BJ (cell line): ENCODE measurements at regions not wholly inside any gene's neighbourhood (a gene's known extent, or its start where the extent isn't known, plus 50 kb on each side); places are given as distances from the start of the nearest gene placed in this dataset.

Source experiments
- CTCF ChIA-PET: fragments of 350-600 bp; formaldehyde crosslinking; extraction: SDS; loops from one replicate; lab custom pipeline; 2021; ENCODE audit warnings: antibody characterized with exemption, inconsistent platforms; lab: Yijun Ruan, JAX
- POLR2A ChIA-PET: fragments of 300-600 bp; sonication (Branson Sonifier 250); formaldehyde crosslinking; extraction: SDS; loops from one replicate; lab custom pipeline; 2021; ENCODE audit warnings: antibody characterized with exemption; lab: Charles Lee
- DNase-seq: peaks from one replicate; pipeline ENCODE4 v3.0.0-alpha.2; 2011; ENCODE audit warnings: low read depth
- H3K27me3 ChIP-seq: 2 replicates; pipeline ENCODE4 v1.6.0; 2011; ENCODE audit warnings: low read length; ENCODE audit not compliant: control insufficient read depth, insufficient read depth
- H3K36me3 ChIP-seq: 2 replicates; pipeline ENCODE4 v1.5.1; 2011; ENCODE audit warnings: low read length; ENCODE audit not compliant: control insufficient read depth, insufficient read depth
- H3K4me3 ChIP-seq: 2 replicates; pipeline ENCODE4 v1.5.1; 2011; ENCODE audit warnings: low read depth, mild to moderate bottlenecking, control low read depth, low read length
- TF ChIP-seq, protein P1 (sequence below): IDR thresholded peaks from 2 replicates; pipeline ENCODE4 v1.5.1; 2011; ENCODE audit warnings: low read depth, mild to moderate bottlenecking, control low read depth, inconsistent platforms, low read length, moderate library complexity; ENCODE audit not compliant: insufficient read depth

DNA sequence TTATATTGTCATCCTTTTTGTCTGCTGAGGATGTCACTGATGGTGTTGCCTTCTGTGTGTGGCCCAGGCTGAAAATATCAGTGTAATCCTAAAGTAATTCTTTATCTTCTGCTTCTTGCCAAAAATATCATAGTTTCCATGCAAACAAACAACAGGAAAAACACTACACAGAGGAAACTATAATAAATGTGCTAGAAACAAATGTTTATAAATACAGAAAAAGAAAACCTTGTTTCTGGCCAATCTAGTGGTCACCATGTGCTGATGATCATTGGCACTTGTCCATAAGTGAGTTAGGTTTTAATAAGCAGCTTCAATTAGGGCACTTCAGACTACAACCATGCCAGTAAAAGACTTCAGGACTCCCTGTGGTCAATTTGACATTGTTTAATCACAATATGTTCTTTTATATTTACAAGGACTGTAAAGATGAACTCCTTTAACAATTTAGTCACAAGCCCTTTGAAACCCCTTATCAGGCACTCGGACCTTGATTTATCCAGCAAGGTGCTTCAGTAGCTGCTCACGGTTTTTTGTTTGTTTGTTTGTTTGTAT lies 124.8 kb downstream of the TMTC3 start:
- H3K27me3 ChIP-seq, result no peaks in the 10 kb centered on the region
- H3K36me3 ChIP-seq, result no peaks in the 10 kb centered on the region
- H3K4me3 ChIP-seq, result no peak overlapping the region
- peak; percentile 15 for DNase-seq
- TF ChIP-seq, protein P1, sequence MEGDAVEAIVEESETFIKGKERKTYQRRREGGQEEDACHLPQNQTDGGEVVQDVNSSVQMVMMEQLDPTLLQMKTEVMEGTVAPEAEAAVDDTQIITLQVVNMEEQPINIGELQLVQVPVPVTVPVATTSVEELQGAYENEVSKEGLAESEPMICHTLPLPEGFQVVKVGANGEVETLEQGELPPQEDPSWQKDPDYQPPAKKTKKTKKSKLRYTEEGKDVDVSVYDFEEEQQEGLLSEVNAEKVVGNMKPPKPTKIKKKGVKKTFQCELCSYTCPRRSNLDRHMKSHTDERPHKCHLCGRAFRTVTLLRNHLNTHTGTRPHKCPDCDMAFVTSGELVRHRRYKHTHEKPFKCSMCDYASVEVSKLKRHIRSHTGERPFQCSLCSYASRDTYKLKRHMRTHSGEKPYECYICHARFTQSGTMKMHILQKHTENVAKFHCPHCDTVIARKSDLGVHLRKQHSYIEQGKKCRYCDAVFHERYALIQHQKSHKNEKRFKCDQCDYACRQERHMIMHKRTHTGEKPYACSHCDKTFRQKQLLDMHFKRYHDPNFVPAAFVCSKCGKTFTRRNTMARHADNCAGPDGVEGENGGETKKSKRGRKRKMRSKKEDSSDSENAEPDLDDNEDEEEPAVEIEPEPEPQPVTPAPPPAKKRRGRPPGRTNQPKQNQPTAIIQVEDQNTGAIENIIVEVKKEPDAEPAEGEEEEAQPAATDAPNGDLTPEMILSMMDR, result no peak
- CTCF ChIA-PET, result no interaction called here
- POLR2A ChIA-PET, result no interaction called here

DNA sequence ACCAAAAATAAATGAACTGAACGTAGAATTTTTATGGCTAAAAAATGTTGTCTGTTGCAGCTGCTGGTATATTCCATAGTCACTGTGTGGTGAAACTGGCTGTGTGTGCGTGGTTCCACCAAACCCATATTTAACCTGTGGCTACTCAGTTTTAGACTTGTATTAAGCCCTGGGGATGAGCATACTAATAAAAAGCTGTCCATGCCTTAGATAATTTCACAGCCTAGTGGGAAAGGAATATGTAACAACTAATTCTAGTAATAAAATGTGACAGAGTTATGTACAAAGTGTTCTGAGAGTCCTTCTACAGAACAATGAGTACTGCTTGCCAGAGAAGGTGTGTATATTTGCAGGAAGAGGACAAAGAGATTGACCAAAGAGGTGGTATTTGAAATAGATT lies 125.5 kb downstream of the TMTC3 start:
- no peak for DNase-seq
- TF ChIP-seq, protein P1, result no peak
- ChIA-PET POLR2A (no interaction called here), CTCF (no interaction called here)
- H3K4me3 ChIP-seq, result no peak overlapping the region
- H3K27me3 ChIP-seq, result no peaks in the 10 kb centered on the region
- H3K36me3 ChIP-seq, result no peaks in the 10 kb centered on the region

DNA sequence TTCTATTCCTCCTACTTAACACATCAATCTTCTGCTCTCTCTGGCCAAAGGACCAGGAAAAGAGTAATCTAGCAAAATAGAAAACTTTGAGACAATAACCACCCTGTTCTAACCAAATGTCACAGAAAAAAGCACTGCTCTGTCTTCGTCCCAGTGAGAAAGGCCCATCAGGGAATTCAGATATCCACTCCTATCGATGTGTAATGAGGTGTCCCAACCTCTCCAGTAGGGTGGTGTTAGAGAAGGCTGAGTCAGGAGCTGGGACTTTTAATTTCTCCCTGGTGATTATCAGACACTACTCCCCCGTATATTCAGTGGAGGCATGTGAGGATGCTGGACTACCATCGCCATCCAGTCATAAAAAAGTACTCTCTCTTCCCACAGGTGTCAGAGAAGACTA lies 130.3 kb downstream of the TMTC3 start:
- POLR2A ChIA-PET, result no interaction called here
- CTCF ChIA-PET, result no interaction called here
- Histone ChIP-seq H3K27me3 (no peaks in the 10 kb centered on the region), H3K36me3 (no peaks in the 10 kb centered on the region), H3K4me3 (no peak overlapping the region)
- TF ChIP-seq, protein P1, result no peak
- no peak for DNase-seq

DNA sequence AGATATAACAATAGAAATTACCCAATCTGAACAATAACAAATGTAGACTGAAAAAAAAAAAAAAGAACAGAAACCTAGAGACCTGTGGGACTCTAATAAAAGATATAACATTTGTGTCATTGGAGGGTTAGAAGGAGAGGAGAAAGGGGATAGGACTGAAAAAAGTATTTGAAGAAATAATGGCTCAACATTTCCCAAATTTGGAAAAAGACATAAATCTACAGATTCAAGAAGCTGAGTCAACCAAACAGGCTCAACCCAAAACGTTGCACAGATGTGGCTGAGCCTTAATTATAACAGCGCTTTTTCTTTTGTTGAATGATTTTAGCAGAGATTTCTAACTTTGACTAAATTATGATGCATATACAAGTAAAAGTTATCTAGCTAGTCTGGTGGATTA lies 131.3 kb downstream of the TMTC3 start:
- ChIA-PET POLR2A (no interaction called here), CTCF (no interaction called here)
- Histone ChIP-seq H3K4me3 (no peak overlapping the region), H3K27me3 (no peaks in the 10 kb centered on the region), H3K36me3 (no peaks in the 10 kb centered on the region)
- no peak for DNase-seq
- TF ChIP-seq, protein P1, result no peak

DNA sequence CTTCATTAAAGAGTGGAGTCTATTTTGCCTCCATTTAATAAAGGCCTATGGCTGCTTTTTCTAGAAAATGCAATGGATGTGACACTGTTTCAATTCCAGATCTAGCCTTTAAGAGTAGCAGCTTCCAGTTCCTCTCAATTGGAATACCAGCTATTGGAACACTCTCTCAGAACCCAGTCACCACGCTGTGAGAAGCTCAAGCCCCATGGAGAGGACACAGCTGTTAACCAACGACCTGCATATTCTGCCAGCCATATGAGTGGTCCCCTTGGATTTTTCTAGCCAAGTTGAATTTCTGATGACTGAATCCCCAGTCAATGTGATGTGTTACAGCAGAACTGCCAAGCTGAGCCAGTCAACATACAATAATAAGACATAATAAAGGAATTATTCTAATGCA lies 131.8 kb downstream of the TMTC3 start:
- DNase-seq, result no peak
- POLR2A ChIA-PET, result no interaction called here

More for the DNA sequence above, 131.8 kb downstream of the TMTC3 start:
- CTCF ChIA-PET, result no interaction called here
- Histone ChIP-seq H3K27me3 (no peaks in the 10 kb centered on the region), H3K4me3 (no peak overlapping the region), H3K36me3 (no peaks in the 10 kb centered on the region)
- TF ChIP-seq, protein P1, result no peak
